Osteoblast (primary cell): ENCODE measurements at regions not wholly inside any gene's neighbourhood (a gene's known extent, or its start where the extent isn't known, plus 50 kb on each side); places are given as distances from the start of the nearest gene placed in this dataset.

ENCODE experiments used
- DNase-seq: peaks from one replicate; pipeline ENCODE4 v3.0.0; 2011; ENCODE audit warnings: low spot score, mixed read lengths; ENCODE audit not compliant: insufficient read length; ENCODE audit errors: missing footprints
- H2AFZ ChIP-seq: 2 replicates; pipeline ENCODE4 v1.6.0; 2011; ENCODE audit warnings: mild to moderate bottlenecking, low read length
- H3K27ac ChIP-seq: 2 replicates; pipeline ENCODE4 v1.5.1; 2011; ENCODE audit warnings: mild to moderate bottlenecking, low read depth, low read length, moderate library complexity
- H3K27me3 ChIP-seq: 2 replicates; pipeline ENCODE4 v1.6.0; 2012; ENCODE audit warnings: mild to moderate bottlenecking, control low read depth, inconsistent platforms, low read length, moderate library complexity; ENCODE audit not compliant: insufficient read depth
- H3K36me3 ChIP-seq: 2 replicates; pipeline ENCODE4 v1.5.1; 2011; ENCODE audit warnings: mild to moderate bottlenecking, low read length, control low read depth, moderate library complexity; ENCODE audit not compliant: insufficient read depth
- H3K4me1 ChIP-seq: 2 replicates; pipeline ENCODE4 v1.5.1; 2011; ENCODE audit warnings: mild to moderate bottlenecking, low read length, control low read depth, moderate library complexity; ENCODE audit not compliant: insufficient read depth
- H3K4me2 ChIP-seq: 2 replicates; pipeline ENCODE4 v1.6.0; 2011; ENCODE audit warnings: mild to moderate bottlenecking, low read length; ENCODE audit not compliant: insufficient read depth
- H3K4me3 ChIP-seq: fragments of 200-600 bp; sonication (generic); 3 replicates; pipeline ENCODE4 v1.5.1; 2012; ENCODE audit warnings: mild to moderate bottlenecking, low read length, inconsistent platforms; ENCODE audit not compliant: insufficient read depth
- H3K79me2 ChIP-seq: 2 replicates; pipeline ENCODE4 v1.6.0; 2012; ENCODE audit warnings: mild to moderate bottlenecking, low read length, control low read depth, inconsistent platforms; ENCODE audit not compliant: insufficient read depth
- H3K9me3 ChIP-seq: 2 replicates; pipeline ENCODE4 v1.5.1; 2011; ENCODE audit warnings: low read depth, low read length, control low read depth
- H4K20me1 ChIP-seq: 2 replicates; pipeline ENCODE4 v1.6.0; 2012; ENCODE audit warnings: mild to moderate bottlenecking, low read length, control low read depth; ENCODE audit not compliant: insufficient read depth
- TF ChIP-seq, protein P1 (sequence below): IDR thresholded peaks from 2 replicates; pipeline ENCODE4 v1.5.1; 2011; ENCODE audit warnings: mild to moderate bottlenecking, low read depth, low read length, moderate library complexity; ENCODE audit errors: extremely low read depth

DNA sequence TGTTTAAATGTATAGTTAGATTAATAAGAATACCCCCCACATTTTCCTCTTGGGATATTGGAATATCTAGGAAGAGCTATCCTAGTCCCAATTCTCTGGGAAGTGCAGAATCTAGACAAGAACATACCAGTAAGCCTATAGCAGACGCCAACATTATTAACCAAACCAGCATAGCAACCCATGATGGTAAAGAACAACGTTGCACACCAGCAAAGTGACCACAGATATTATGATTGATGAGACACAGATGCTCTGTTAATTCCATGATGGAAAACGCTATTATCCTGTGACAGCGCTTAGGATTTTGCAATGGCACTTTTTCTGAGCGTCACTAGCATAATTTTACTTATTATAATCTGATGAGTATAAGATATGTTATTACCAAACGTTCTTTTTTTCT is 603.1 kb upstream of the PCDH15 start:
- no peaks in the 10 kb centered on the region for H4K20me1 ChIP-seq
- no peaks in the 10 kb centered on the region for H3K4me1 ChIP-seq
- no peaks in the 10 kb centered on the region for H3K79me2 ChIP-seq
- H2AFZ ChIP-seq, result no peak overlapping the region
- H3K36me3 ChIP-seq, result no peaks in the 10 kb centered on the region
- no peaks in the 10 kb centered on the region for H3K27me3 ChIP-seq
- TF ChIP-seq, protein P1, sequence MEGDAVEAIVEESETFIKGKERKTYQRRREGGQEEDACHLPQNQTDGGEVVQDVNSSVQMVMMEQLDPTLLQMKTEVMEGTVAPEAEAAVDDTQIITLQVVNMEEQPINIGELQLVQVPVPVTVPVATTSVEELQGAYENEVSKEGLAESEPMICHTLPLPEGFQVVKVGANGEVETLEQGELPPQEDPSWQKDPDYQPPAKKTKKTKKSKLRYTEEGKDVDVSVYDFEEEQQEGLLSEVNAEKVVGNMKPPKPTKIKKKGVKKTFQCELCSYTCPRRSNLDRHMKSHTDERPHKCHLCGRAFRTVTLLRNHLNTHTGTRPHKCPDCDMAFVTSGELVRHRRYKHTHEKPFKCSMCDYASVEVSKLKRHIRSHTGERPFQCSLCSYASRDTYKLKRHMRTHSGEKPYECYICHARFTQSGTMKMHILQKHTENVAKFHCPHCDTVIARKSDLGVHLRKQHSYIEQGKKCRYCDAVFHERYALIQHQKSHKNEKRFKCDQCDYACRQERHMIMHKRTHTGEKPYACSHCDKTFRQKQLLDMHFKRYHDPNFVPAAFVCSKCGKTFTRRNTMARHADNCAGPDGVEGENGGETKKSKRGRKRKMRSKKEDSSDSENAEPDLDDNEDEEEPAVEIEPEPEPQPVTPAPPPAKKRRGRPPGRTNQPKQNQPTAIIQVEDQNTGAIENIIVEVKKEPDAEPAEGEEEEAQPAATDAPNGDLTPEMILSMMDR, result no peak
- no peak for DNase-seq
- no peak overlapping the region for H3K4me2 ChIP-seq
- H3K9me3 ChIP-seq, result peaks cover 2% of the 10 kb centered on the region
- no peak overlapping the region for H3K4me3 ChIP-seq
- no peak overlapping the region for H3K27ac ChIP-seq

DNA sequence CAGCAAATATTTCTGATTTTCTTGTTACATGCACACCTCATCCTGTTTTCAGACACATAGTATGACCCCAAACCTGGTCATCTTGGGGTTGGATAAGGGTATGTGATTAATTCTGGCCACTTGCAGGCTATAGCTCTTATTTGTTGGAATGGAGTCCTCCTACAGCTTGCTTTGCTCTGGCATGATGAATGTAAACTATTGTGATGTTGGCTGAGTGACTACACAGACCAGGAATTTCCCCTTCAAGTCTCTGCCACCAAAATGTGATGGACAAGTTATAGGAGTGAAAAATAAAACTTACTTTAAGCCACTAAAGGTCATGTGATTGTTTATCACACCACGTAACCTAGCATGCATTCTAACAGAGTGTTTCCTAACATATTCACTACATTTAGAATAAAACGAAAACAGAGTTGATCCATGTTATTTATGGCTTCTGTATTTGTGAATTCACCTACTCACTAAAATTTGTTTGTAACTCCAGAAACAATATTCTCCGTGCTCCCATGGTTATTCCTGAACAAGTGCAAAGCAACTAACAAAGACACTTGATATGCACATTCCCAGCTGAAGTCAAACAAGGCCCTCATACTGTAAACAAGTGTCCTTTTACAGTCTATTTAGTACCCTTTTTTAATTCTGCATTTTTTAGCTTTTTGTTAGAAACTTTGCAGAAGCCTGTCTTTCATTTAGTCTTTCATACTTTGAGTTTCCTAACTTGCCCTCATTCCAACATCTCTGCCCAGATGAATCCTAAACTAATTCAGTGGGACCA is 599.2 kb upstream of the PCDH15 start:
- H3K27ac ChIP-seq, result no peak overlapping the region
- no peaks in the 10 kb centered on the region for H3K27me3 ChIP-seq
- no peak overlapping the region for H2AFZ ChIP-seq
- H3K9me3 ChIP-seq, result no peaks in the 10 kb centered on the region
- TF ChIP-seq, protein P1, result no peak
- H3K4me1 ChIP-seq, result no peaks in the 10 kb centered on the region
- H3K79me2 ChIP-seq, result no peaks in the 10 kb centered on the region
- no peaks in the 10 kb centered on the region for H3K36me3 ChIP-seq
- H3K4me3 ChIP-seq, result no peak overlapping the region
- no peak for DNase-seq
- no peak overlapping the region for H3K4me2 ChIP-seq
- no peaks in the 10 kb centered on the region for H4K20me1 ChIP-seq

DNA sequence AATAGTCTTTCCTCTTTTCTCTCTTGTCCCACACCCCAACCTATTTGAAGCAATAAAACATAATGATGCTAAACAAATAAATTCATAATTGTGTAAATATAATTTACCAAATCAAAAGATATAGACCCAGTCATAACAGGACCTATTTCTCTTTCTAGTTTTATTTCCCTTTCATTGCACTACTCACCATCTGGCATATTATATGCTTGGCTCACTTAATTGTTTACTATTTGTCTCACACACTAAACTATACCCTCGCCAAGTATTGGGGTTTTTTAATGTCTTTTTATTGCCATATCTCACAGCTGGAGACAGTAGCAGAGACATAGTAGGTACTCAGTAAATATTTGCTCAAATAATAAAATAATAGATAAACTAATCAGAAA is 597.5 kb upstream of the PCDH15 start:
- Histone ChIP-seq H2AFZ (no peak overlapping the region), H3K4me3 (no peak overlapping the region), H3K4me1 (no peaks in the 10 kb centered on the region), H3K79me2 (no peaks in the 10 kb centered on the region), H3K27me3 (no peaks in the 10 kb centered on the region), H3K4me2 (no peak overlapping the region), H4K20me1 (no peaks in the 10 kb centered on the region), H3K27ac (no peak overlapping the region), H3K9me3 (peaks cover 3% of the 10 kb centered on the region), H3K36me3 (no peaks in the 10 kb centered on the region)
- DNase-seq, result no peak
- TF ChIP-seq, protein P1, result no peak

DNA sequence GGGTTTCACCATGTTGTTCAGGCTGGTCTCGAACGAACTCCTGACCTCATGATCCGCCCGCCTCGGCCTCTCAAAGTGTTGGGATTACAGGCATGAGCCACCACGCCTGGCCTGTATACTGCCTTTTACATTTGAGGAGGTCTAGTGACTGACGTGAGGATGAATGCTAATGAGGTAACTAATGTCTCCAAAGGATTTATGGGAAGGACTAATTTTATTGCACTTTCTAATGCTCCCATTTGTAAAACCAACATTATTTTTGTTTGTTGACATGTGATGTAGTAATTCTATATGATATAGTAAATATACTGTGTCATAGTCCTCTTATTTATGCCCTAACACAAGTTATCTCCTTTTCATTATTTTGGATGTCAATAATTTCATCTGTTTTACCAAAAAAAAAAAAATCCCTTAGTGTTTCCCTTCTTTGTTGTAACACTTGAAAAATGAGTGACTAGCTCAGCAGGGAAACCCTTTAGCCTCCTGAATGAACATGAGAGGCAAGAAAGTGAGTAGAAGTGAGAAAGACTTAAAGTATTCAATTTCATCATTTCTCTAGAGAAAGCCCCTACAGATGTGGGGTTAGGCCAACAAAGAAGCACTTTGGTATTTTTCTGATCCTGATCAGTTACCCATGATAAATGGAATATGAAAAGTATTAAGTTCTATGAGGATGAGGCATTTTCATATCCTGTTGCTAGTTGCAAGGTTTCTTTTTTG is 596.9 kb upstream of the PCDH15 start:
- no peak overlapping the region for H2AFZ ChIP-seq
- DNase-seq, result no peak
- no peaks in the 10 kb centered on the region for H4K20me1 ChIP-seq
- no peak overlapping the region for H3K4me3 ChIP-seq
- H3K79me2 ChIP-seq, result no peaks in the 10 kb centered on the region
- H3K9me3 ChIP-seq, result peaks cover 3% of the 10 kb centered on the region
- TF ChIP-seq, protein P1, result no peak
- H3K4me1 ChIP-seq, result no peaks in the 10 kb centered on the region
- H3K36me3 ChIP-seq, result no peaks in the 10 kb centered on the region
- no peaks in the 10 kb centered on the region for H3K27me3 ChIP-seq
- H3K4me2 ChIP-seq, result no peak overlapping the region
- H3K27ac ChIP-seq, result no peak overlapping the region
